ENCODE measurements at regions not wholly inside any gene's neighbourhood (a gene's known extent, or its start where the extent isn't known, plus 50 kb on each side); places are given as distances from the start of the nearest gene placed in this dataset.

DNA sequence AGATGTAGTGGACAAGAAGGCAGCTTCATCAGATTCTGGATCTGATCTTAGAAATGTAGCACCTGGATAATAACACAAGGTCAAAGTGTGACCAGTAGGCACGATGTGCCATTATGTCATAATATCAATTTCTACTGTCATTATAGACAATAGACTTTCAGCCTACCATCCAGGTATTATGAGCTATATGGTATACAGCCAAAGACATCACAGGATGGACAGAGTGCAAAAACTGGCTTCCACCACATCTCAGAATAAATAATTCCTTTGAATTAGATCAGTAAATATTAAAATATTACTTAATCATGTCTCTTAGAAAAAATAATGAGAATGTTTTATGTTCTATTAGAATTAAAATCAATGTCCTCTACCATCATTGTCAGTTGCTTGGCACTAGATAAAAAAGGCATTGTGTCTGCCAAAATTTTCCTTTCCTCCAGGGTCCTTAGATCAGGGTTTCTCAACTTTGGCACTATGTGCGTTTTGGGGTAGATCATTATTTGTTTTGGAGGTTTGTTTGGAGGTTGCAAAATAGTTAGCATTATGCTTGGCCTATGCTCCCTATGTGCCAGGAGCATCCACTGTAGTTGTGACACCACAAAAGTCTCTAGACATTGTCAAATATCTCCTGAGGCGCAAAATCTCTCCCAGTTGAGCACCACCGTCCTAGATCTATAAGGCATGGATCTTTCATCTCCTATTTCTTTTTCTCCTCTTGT is 86.7 kb upstream of the NRIP1 start:
- no peak for DNase-seq (ENCODE audit: low spot score)

DNA sequence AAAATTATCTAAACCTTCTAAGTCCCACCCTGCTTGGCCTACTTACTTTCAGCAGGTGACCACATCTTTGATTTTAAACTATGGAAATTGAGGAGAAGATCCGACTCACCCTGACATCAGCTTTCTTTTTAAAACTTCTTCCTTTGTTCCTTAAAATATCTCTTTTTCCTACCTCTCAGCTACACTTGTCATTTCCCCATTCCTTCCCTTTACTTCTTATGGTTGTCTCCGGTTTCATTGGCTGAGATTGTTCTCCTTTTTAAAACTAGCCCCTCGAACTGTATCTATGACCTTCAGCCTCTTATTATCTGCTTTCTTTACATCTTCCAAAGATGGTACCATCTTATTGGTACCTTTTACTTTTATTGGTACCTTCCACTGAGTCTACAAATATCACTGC is 87.8 kb upstream of the NRIP1 start:
- DNase-seq (ENCODE audit: low spot score), result no peak

- DNase-seq (ENCODE audit: low spot score), result no peak
Measured at GRCh38 chr21:15159382-15160020, 94.7 kb upstream of the NRIP1 start.

DNA sequence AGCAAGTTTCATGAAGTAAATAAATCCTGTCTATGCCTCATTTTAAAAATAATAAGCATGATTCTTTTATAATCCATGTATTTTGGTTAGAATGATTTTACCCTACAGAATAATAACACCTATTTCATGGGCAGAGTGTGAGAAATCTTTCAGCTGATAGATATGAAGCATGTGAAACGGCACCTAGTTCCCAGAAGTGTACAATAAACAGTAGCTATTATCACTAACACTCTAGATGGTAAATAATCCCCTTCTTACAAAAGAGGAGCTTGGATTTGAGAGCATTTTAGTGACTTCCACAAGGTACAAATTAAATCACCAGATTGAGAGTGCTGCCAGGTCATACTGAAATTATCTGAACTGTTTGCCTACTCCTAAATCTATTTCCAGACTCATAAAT is 95.3 kb upstream of the NRIP1 start:
- no peak for DNase-seq (ENCODE audit: low spot score)

GRCh38 chr21:15162921-15163320 is 98.1 kb upstream of the NRIP1 start:
- no peak for DNase-seq (ENCODE audit: low spot score)

DNA sequence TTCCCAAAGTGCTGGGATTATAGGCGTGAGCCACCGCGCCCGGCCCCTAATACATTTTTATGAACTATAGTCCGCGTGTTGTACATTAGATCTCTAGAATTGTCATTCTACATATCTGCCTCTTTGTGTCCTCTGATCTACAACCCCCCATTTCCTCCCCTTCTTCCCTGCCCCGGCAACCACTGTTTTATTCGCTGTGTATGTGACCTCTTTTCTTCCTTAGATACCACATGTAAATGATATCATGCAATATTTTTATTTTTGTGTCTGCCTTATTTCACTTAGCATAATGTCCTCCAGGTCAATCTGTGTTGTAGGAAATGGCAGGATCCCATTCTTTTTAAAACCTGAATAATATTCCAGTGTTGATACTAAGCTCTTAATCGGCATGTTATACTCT is 99.5 kb upstream of the NRIP1 start:
- DNase-seq (ENCODE audit: low spot score), result no peak

DNA sequence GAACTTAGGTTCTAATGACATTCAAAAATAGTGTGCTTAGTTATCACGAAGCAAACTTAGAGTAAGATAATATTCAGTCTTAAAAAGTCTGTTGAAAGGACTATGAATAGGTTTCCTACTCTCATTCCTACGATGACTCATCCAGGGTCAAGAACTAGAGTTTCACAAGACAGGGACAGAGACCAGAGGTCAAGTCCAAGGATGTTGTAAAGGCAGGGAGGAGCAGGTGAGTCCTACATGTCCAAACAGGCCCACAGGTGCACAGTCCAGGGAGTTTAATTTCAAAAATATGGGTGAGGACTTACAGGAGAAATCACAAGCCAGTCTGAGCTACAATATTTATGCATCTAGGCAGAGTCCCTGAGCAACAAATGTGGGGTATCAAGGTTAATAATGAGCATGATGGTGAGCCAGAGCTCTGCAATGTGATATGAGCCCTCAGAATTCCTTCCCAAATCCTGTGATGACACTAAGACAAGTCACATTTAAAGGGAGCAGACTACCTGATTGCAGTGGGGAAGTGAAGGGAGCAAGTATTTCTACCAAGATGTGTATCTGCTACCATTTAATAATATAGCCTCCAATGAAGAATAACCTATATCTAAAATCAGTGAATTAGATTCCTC is 100.0 kb upstream of the NRIP1 start:
- no peak for DNase-seq (ENCODE audit: low spot score)

- no peak for DNase-seq (ENCODE audit: low spot score)
Measured at GRCh38 chr21:15170614-15171013, 105.8 kb upstream of the NRIP1 start.

DNA sequence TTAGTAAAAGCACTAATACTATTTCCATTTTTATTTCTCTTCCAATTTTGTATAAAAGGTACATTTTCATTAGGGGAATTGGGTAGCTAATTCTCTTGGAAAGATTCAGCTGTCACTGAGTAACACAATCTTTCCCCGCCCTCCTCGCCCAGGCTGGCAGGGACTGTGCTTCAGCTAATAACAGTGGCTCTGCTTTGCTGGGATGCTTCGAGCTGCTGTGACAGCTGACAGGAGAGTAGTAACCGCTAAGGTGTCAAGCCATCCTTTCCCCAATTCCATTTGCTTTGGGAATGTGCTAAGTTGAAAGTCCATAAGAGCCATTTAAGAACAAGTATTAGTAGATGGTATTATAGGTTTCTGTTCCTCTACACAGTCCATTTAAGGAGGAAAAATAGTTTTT is 106.7 kb upstream of the NRIP1 start:
- no peak for DNase-seq (ENCODE audit: low spot score)

- no peak for DNase-seq (ENCODE audit: low spot score)
Measured at GRCh38 chr21:15172963-15173362, 108.2 kb upstream of the NRIP1 start.

- DNase-seq (ENCODE audit: low spot score), result no peak
Measured at GRCh38 chr21:15174923-15175322, 110.1 kb upstream of the NRIP1 start.

DNA sequence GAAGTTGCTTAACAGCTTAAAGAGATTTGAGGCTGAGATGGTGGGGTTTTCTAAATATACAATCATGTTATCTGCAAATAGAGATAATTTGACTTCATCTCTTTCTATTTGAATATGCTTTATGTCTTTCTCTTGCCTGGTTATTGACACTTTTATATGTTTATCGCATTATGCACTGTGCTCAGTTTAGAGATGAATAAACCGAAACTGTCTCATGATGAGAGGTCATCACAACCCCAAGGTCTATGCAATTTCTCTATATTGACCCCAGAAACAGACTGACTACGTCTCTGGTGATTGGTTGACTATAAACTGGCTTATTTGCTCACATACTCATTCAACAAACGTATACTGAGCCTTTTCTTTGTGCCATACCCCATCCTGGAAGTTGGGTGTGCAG is 117.9 kb upstream of the NRIP1 start:
- no peak for DNase-seq (ENCODE audit: low spot score)

DNA sequence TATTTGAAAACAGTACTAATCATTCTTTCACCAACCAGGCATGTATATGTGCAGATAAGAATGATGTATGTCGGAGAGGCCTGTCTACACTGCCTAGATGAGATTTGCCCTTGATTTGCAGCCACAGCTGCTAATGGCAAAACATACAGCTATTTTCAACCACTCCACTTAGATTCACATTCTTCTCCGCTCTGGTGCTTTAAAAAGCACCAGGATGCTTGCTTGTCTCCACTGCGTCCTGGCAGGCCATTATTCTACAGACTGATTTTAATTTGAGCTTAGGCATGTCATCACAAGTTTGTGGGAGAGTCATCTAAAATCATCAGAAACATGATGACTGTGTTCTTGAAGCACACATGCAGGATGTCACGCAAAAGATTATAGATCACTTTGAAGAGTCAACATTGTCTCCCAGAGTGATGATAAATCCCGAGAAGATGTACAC is 119.0 kb upstream of the NRIP1 start:
- DNase-seq (ENCODE audit: low spot score), result no peak

DNA sequence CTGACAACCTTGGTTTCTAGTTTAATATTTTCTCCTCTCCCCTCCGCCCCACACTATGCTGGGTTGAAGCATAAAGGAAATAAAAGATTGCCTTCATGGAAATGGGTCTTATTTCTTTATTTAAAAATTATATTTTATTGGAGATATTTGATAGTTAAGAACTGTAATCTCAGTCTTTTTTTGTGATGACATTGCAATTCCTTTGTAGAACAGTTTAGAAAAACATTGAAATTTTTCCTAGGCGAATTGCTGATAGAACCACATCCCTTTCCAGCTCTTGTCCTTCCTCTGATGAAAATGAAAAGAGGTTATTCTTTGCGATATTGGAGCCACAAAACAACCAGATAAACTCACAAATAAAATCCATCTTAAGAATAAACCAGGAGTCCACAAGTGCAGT is 125.6 kb upstream of the NRIP1 start:
- no peak for DNase-seq (ENCODE audit: low spot score)

- no peak for DNase-seq (ENCODE audit: low spot score)
Measured at GRCh38 chr21:15190837-15191236, 126.0 kb upstream of the NRIP1 start.

DNA sequence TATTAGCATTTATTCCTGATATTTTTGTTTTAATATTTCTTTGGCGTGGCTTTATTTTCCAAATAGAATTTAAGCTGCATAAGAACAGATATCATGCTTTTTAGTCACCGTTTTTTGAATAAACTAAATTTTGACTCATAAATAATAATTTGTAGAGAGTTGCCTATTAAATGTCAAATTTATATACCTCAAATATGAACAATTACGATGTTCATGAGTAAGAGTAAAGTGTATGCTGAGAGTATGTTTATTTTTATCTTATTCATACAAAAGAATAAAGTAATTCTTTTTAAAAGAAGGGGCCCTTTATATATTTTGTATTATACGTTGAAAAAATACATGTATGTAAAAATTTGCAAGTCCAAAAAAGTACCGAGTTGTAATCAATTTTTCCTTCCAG is 126.5 kb upstream of the NRIP1 start:
- no peak for DNase-seq (ENCODE audit: low spot score)

DNA sequence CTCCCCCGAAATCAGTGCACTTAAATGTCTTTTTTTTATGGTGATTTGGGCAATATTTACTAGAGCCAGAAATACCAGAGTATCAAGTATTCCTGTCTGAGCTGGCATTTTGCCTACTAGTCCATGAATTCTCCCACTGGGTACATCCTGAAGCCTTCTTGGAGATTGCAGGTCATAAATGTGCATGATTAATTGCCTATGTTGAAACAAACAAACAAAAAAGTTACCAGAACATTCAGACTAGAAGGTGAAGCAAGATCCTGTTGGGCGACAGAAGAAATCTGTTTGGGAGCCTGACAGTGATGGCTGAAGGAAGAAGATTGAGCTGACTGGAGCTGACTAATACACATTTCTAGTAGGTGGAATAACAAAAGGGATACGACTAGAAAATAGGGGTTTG is 127.4 kb upstream of the NRIP1 start:
- no peak for DNase-seq (ENCODE audit: low spot score)

DNA sequence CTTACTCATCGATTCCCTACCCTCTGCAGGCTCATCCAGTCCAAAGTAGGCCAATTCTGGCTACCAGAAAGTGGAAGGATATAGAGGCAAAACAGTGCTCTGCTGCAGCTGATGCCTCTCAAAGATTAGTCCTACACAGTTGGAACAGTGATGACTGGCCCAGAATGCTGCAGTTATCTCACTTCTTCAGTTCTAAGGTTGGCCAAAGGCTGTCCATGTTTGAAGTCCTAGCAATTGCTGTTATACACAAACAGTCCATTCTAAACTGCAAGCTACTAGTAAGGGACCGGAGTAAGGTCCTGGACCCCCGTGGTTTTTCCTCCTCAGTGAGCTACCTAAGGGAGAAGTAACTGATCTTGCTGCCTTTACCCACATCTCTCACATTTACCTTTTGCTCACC is 129.1 kb upstream of the NRIP1 start:
- DNase-seq (ENCODE audit: low spot score), result no peak

DNA sequence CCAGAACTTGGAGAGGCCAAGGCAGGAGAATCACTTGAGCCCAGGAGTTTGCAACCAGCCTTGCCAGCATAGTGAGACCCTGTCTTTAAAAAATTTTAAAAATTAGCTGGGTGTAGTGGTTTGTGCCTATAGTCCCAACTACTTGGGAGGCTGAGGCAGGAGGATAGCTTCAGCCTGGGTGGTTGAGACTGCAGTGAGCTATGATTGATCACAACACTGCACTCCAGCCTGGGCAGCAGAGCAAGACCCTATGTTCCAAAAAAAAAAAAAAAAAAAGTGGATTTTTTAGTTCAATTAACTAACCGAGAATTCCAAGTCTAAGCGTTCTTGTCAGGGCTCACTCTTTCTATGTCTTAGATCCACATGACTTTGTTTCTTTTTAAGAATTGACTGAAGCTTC is 130.3 kb upstream of the NRIP1 start:
- no peak for DNase-seq (ENCODE audit: low spot score)

DNA sequence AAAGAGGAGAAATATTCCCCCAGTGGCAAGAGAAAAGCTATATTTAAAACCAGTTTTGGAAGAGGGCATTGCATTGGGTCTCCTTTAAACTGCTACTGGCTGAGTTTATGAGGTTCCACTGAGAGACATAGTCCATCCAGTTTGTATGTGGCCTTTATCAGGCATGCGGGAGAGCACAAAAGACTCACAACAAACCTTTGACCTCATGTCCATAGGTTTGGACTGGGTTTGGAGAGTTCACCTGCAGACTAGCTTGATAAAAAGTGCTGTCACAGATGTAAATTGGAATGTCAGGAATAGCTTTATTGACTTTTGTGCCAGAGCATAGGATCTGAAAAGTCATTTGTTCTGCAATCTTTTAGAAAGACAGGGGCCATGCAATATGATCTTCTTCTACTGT is 131.0 kb upstream of the NRIP1 start:
- no peak for DNase-seq (ENCODE audit: low spot score)

GRCh38 chr21:15197696-15198095 is 132.9 kb upstream of the NRIP1 start:
- no peak for DNase-seq (ENCODE audit: low spot score)

DNA sequence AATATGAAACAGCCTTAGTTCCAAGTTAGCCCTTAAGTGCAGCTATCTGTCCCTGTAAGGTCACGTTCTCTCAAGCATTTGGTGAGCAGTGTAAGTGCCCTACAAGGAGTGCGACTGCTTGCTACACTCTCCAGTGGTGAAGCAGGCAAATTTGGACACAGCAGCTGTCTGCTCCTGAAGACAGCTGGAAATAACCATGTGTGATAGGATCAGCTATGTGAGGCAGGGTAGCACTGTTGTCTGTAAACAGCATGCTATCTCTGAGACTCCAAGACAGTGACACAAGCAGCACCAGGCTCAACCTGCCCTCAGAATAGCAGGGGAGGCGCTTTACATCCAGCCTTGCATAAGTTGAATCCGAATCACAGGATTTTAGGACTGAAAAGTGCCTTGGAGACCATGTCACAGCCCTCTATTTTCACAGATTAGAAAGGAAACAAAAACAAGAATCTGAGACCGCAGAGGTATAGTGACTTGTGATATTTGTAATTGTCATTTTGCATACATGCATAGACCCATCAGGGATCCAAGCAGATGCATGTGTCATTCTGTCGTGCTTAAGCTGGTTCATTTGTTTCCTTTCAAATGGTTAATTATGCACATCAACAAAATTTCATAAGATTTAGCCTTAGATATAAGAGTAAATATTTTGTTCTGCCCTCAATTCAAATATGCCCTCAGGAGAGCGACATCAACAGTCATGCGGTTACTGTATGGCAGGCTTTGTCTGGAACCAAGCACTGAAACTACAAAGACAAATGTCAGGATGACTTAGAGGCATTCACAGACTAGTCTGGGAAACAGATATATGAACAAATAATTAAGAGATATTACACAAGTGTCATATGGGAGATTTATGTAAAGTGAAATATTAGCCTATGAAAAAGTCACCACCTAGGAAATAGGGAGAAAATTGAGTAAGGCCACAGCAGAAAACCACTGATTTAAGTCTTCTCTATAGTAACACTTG is 134.9 kb upstream of the NRIP1 start:
- DNase-seq (ENCODE audit: low spot score), result no peak
